Caco-2 (cell line): ENCODE measurements at regions not wholly inside any gene's neighbourhood (a gene's known extent, or its start where the extent isn't known, plus 50 kb on each side); places are given as distances from the start of the nearest gene placed in this dataset.

ENCODE experiments used
- BruUV-seq: library from RNA; stranded (reverse); fragments of 400-500 nt; replicated peaks from 2 replicates; lab custom pipeline; 2021; lab: Mats Ljungman, UMichigan
- CTCF ChIA-PET: fragments of 300-600 bp; sonication (Branson Sonifier 250); formaldehyde crosslinking; loops from one replicate; lab custom pipeline; 2022; ENCODE audit warnings: antibody characterized with exemption; lab: Charles Lee
- POLR2A ChIA-PET: fragments of 300-600 bp; sonication (Branson Sonifier 250); formaldehyde crosslinking; loops from one replicate; lab custom pipeline; 2022; ENCODE audit warnings: antibody characterized with exemption; lab: Charles Lee
- DNase-seq, 2 experiments: peaks; one replicate each; pipeline versions ENCODE4 v3.0.0 to v3.0.0-alpha.2; 2020 to 2022
- H3K27me3 ChIP-seq: replicated peaks from 2 replicates; pipeline ENCODE4 v1.6.0; 2011; ENCODE audit warnings: low read length; ENCODE audit not compliant: control insufficient read depth, insufficient read depth
- H3K36me3 ChIP-seq: 2 replicates; pipeline ENCODE4 v1.5.1; 2011; ENCODE audit warnings: low read length; ENCODE audit not compliant: control insufficient read depth, insufficient read depth
- H3K4me1 ChIP-seq: fragments of 250-450 bp; sonication (Bioruptor Pico); 2 replicates; pipeline ENCODE4 v1.5.1; 2020; ENCODE audit warnings: mild to moderate bottlenecking
- H3K4me3 ChIP-seq: 2 replicates; pipeline ENCODE4 v1.5.1; 2011; ENCODE audit warnings: low read depth, mild to moderate bottlenecking, control low read depth, low read length
- H3K9me3 ChIP-seq: fragments of 250-450 bp; sonication (Bioruptor Pico); 2 replicates; pipeline ENCODE4 v1.5.1; 2020; ENCODE audit warnings: mild to moderate bottlenecking, moderate library complexity
- H3K27ac Mint-ChIP-seq: one replicate; pipeline ENCODE4 v1.8.0; 2022; ENCODE audit warnings: mixed read lengths; ENCODE audit not compliant: unreplicated experiment
- H3K27me3 Mint-ChIP-seq: one replicate; pipeline ENCODE4 v1.8.0; 2022; ENCODE audit warnings: mixed read lengths; ENCODE audit not compliant: insufficient read depth, unreplicated experiment
- H3K36me3 Mint-ChIP-seq: one replicate; pipeline ENCODE4 v1.8.0; 2022; ENCODE audit warnings: mild to moderate bottlenecking, mixed read lengths; ENCODE audit not compliant: insufficient read depth, unreplicated experiment
- H3K4me1 Mint-ChIP-seq: one replicate; pipeline ENCODE4 v1.8.0; 2022; ENCODE audit warnings: low read depth, mixed read lengths; ENCODE audit not compliant: unreplicated experiment
- H3K4me3 Mint-ChIP-seq: one replicate; pipeline ENCODE4 v1.8.0; 2022; ENCODE audit warnings: mild to moderate bottlenecking, moderate library complexity, mixed read lengths; ENCODE audit not compliant: unreplicated experiment
- H3K9me3 Mint-ChIP-seq: one replicate; pipeline ENCODE4 v1.8.0; 2022; ENCODE audit warnings: mixed read lengths; ENCODE audit not compliant: unreplicated experiment
- CTCF ChIP-seq, 2 experiments: fragments of 200-600 bp in 1 of 2; IDR thresholded peaks; 1 replicate in 1 of 2; 2 replicates in 1 of 2; pipeline versions ENCODE4 v1.5.1 to v1.8.0; 2011 to 2022; ENCODE audit warnings: antibody characterized with exemption in 1 of 2, control low read depth in 1 of 2, inconsistent platforms in 1 of 2, low read depth in 1 of 2, low read length in 1 of 2, mild to moderate bottlenecking in 1 of 2, moderate library complexity in 1 of 2; ENCODE audit not compliant: insufficient read depth in 1 of 2, severe bottlenecking in 1 of 2, unreplicated experiment in 1 of 2
- intact Hi-C: fragments of 100-400 bp; cut with micrococcal nuclease; formaldehyde crosslinking; loops from one replicate; pipeline ENCODE4 v1.10.0; 2022; ENCODE audit not compliant: unreplicated experiment

GRCh38 chr16:9212621-9213020 lies 121.2 kb downstream of the HAPSTR1 start:
- no TSS peak for BruUV-seq
- TF ChIP-seq CTCF (IDR thresholded peaks at IDR 0.05; ENCODE audit: insufficient read depth in 1 of 2, low read depth in 1 of 2, low read length in 1 of 2, severe bottlenecking in 1 of 2, unreplicated experiment in 1 of 2), result no peak
- H3K9me3 ChIP-seq, result no peaks in the 10 kb centered on the region
- Mint-ChIP-seq H3K27ac (no peak overlapping the region), H3K4me1 (no peaks in the 10 kb centered on the region), H3K27me3 (peaks cover 4% of the 10 kb centered on the region), H3K9me3 (no peaks in the 10 kb centered on the region), H3K4me3 (no peak overlapping the region), H3K36me3 (no peaks in the 10 kb centered on the region)
- ChIA-PET POLR2A (no interaction called here), CTCF (no interaction called here)
- no peak overlapping the region for H3K4me3 ChIP-seq
- no peak for DNase-seq
- intact Hi-C loops, result no loop called here
- H3K4me1 ChIP-seq, result no peaks in the 10 kb centered on the region
- H3K36me3 ChIP-seq, result no peaks in the 10 kb centered on the region
- no peaks in the 10 kb centered on the region; the same call in 1 of the 2 replicates for H3K27me3 ChIP-seq

GRCh38 chr16:9219813-9220212 lies 128.4 kb downstream of the HAPSTR1 start:
- Mint-ChIP-seq H3K4me1 (no peaks in the 10 kb centered on the region), H3K36me3 (no peaks in the 10 kb centered on the region), H3K9me3 (no peaks in the 10 kb centered on the region), H3K4me3 (no peak overlapping the region), H3K27ac (no peak overlapping the region), H3K27me3 (peaks cover 3% of the 10 kb centered on the region)
- intact Hi-C loops, result loop anchor here (10.0 kb wide), 1 partner anchor 55 kb away; no protein-coding TSS in a partner anchor
- H3K9me3 ChIP-seq, result no peaks in the 10 kb centered on the region
- no peak overlapping the region for H3K4me3 ChIP-seq
- DNase-seq, result no peak
- H3K36me3 ChIP-seq, result no peaks in the 10 kb centered on the region
- H3K27me3 ChIP-seq, result no peaks in the 10 kb centered on the region; the same call in 1 of the 2 replicates
- CTCF ChIA-PET, result no interaction called here
- no peak for TF ChIP-seq CTCF (IDR thresholded peaks at IDR 0.05; ENCODE audit: insufficient read depth in 1 of 2, low read depth in 1 of 2, low read length in 1 of 2, severe bottlenecking in 1 of 2, unreplicated experiment in 1 of 2)
- H3K4me1 ChIP-seq, result no peaks in the 10 kb centered on the region
- POLR2A ChIA-PET, result no interaction called here
- no TSS peak for BruUV-seq

- H3K27ac Mint-ChIP-seq, result no peak overlapping the region
- no peaks in the 10 kb centered on the region for H3K9me3 Mint-ChIP-seq
- H3K27me3 Mint-ChIP-seq, result peaks cover 8% of the 10 kb centered on the region
- H3K27me3 ChIP-seq, result no peaks in the 10 kb centered on the region
- peak in 1 of 2 experiments; percentile 9 for DNase-seq
- intact Hi-C loops, result loop anchor here (10.0 kb wide), 1 partner anchor 61 kb away; no protein-coding TSS in a partner anchor
- H3K36me3 ChIP-seq, result no peaks in the 10 kb centered on the region
- no peak overlapping the region for H3K4me3 Mint-ChIP-seq
- no TSS peak for BruUV-seq
- H3K9me3 ChIP-seq, result no peaks in the 10 kb centered on the region
- H3K4me3 ChIP-seq, result no peak overlapping the region
- CTCF ChIA-PET, result interaction anchor here (0.6 kb wide), 1 partner anchor 427 kb away, joined by 3 read pairs; no protein-coding TSS in a partner anchor
- no peaks in the 10 kb centered on the region for H3K4me1 Mint-ChIP-seq
- POLR2A ChIA-PET, result no interaction called here
- no peaks in the 10 kb centered on the region for H3K36me3 Mint-ChIP-seq
- H3K4me1 ChIP-seq, result no peaks in the 10 kb centered on the region
- TF ChIP-seq CTCF (IDR thresholded peaks at IDR 0.05; ENCODE audit: insufficient read depth in 1 of 2, low read depth in 1 of 2, low read length in 1 of 2, severe bottlenecking in 1 of 2, unreplicated experiment in 1 of 2), result peak in 1 of 2 experiments; percentile 28
Observed at GRCh38 chr16:9225527-9226316, 134.3 kb downstream of the HAPSTR1 start.
